ENCODE measurements at regions not wholly inside any gene's neighbourhood (a gene's known extent, or its start where the extent isn't known, plus 50 kb on each side); places are given as distances from the start of the nearest gene placed in this dataset.

GRCh38 chr13:29711776-29712175 lies 116.3 kb upstream of the SLC7A1 start:
- TF ChIP-seq SIN3A (IDR thresholded peaks at IDR 0.05; ENCODE audit: low read depth, low read length) = no peak
- TF ChIP-seq CHD4 (IDR thresholded peaks at IDR 0.05) = no peak
- no peak for TF ChIP-seq POLR2AphosphoS5 (IDR thresholded peaks at IDR 0.05; ENCODE audit: low read length)
- TF ChIP-seq PML (IDR thresholded peaks at IDR 0.05; ENCODE audit: low read length) = no peak
- TF ChIP-seq MYC (IDR thresholded peaks at IDR 0.05; ENCODE audit: insufficient read depth, insufficient read length, insufficient replicate concordance, low read length, severe bottlenecking) = no peak
- no peak for TF ChIP-seq EZH2 (IDR thresholded peaks at IDR 0.05; ENCODE audit: borderline replicate concordance, control insufficient read depth, low read depth, low read length)
- no peak for TF ChIP-seq CTCF (IDR thresholded peaks at IDR 0.05 in 2 of 3, conservative IDR thresholded peaks at IDR 0.05 in 1 of 3; ENCODE audit: control insufficient read depth in 2 of 3, extremely low read depth in 1 of 3, insufficient read depth in 1 of 3, low read depth in 3 of 3, low read length in 3 of 3)
- no peak for TF ChIP-seq SMARCA5 (IDR thresholded peaks at IDR 0.05)
- no peak for TF ChIP-seq USF2 (IDR thresholded peaks at IDR 0.05; ENCODE audit: borderline replicate concordance, low read depth, low read length)
- no peak for TF ChIP-seq SREBF1 (IDR thresholded peaks at IDR 0.05; ENCODE audit: low read length)
- no peak for TF ChIP-seq POLR2A (IDR thresholded peaks at IDR 0.05; ENCODE audit: low read depth, low read length)
- no peak for TF ChIP-seq RFX5 (IDR thresholded peaks at IDR 0.05; ENCODE audit: low read depth, low read length)
- TF ChIP-seq CREM (IDR thresholded peaks at IDR 0.05; ENCODE audit: low read depth) = no peak
- TF ChIP-seq JUND (IDR thresholded peaks at IDR 0.05; ENCODE audit: low read depth, low read length) = no peak

Measured in GM12878 (cell line).